NCI-H2171 (cell line): ENCODE measurements at regions not wholly inside any gene's neighbourhood (a gene's known extent, or its start where the extent isn't known, plus 50 kb on each side); places are given as distances from the start of the nearest gene placed in this dataset.
"Not testable (repeated sequence)": the region's sequence is repeated elsewhere in the genome, so short reads cannot be mapped to it uniquely, and the experiment has no call there.

Experiments used
- DNase-seq: peaks from one replicate; lab custom pipeline; 2025; lab: John Stamatoyannopoulos, UW

GRCh38 chr18:25560369-25560768 lies 208.4 kb upstream of the ZNF521 start:
- no peak for DNase-seq

GRCh38 chr18:25557011-25557410 lies 205.0 kb upstream of the ZNF521 start:
- DNase-seq: no peak

DNA sequence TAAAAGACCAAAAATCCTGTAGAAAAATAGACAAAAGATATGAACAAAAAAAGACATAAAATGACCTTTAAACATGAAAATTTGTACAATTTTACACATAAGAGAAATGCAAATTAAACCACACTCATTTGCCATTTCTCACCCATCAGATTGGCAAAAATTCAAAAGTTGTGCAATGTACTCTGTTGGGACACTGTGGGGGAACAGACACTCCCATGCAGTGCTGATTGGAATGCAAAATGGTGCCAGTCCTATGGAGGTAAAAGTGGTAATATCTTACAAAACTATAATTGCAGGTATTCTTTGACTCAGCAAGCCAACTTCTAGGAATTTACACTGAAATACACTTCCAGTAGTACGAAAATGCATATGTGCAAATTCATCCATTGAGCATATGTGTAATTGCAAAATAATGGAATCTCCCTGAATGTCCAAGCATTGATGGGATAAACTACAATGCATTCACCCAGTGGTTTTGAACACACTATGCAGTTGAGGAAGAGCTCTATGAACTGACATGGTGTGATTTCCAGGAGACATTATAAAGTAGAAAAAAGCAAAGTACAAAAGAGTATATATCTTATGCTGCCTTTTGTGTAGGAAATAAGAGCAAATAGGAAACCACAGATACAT lies 201.8 kb upstream of the ZNF521 start:
- no peak for DNase-seq

DNA sequence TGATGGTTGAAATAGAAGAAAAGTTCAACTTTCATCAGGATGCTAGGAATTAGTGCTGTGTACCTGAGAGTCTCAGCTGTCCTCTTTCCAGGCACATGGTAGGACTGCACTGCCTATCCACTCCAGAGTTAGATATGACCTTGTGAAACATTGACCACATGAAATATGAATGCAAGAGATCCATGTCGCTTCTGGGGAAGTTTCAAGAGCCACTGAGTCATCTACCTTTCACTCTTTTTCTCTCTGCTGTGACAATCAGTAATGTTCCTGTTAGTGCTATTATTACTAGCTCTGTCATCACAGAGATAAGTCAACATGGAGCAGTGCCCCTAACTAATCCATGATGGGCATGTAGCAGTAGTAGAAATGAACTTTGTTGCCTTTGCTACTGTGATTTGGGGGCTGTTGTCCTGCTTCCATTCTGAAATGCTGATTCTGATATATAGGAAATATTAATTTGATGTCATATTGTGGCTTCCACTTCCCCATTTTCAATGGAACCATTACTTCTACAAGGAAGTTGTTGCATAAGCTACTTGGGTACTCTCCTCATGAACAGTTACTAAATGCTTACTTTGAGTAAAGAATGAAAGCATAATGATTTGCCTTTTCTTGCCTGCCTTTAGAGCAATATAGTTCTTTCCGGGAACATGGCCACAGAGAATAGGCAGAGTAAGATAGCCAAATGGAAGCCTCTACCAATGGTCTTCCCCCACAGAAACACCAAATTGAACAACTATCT lies 192.8 kb upstream of the ZNF521 start:
- no peak for DNase-seq

- DNase-seq: no peak
Measured at GRCh38 chr18:25538175-25538922, 186.4 kb upstream of the ZNF521 start.

GRCh38 chr18:25535495-25535894 lies 183.5 kb upstream of the ZNF521 start:
- DNase-seq: no peak

- no peak for DNase-seq
Measured at GRCh38 chr18:25534401-25534800, 182.4 kb upstream of the ZNF521 start.

DNA sequence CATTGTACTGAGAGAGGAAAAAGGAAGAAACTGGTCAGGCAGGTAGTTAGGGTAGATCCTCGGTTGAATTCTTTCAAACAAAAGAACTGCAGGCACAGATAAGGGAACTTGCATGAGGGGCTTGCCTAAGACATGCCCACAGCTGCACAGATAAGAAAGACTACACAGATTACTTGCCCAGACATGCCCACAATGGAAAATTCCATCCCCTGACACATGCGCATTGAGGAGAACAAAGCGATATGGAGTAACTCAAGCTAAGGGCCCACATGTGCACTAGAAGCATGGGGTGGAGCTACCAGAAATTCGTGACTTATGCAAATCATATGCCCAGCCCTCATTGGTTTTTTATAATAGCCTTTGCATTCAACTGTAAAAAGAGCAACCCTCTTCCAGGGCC lies 181.3 kb upstream of the ZNF521 start:
- peak; percentile 16 for DNase-seq

DNA sequence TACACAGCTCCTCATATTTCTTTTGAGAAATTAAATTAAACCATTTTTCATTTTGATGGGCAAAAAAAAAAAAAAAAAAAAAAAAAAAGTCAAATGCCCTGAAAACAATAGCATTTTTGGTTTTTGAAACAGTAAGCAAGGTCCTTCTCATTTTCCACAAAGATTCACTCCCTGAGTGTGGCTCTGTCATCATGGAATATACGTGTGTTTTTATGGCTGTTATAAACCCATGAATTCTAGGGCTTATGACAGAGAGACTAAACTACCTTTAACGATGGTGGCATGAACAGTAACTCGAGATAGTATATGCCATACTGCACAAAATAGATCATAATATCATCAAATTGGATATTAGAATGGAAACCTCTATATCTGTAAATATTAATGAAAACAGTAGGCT lies 179.2 kb upstream of the ZNF521 start:
- no peak for DNase-seq

DNA sequence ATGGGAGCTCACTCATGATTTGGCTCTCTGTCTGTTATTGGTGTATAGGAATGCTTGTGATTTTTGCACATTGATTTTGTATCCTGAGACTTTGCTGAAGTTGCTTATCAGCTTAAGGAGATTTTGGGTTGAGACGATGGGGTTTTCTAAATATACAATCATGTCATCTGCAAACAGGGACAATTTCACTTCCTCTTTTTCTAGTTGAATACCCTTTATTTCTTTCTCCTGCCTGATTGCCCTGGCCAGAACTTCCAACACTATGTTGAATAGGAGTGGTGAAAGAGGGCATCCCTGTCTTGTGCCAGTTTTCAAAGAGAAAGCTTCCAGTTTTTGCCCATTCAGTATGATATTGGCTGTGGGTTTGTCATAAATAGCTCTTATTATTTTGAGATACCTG lies 173.8 kb upstream of the ZNF521 start:
- not testable (repeated sequence) for DNase-seq

- no peak for DNase-seq
Measured at GRCh38 chr18:25518716-25519053, 166.7 kb upstream of the ZNF521 start.

GRCh38 chr18:25517881-25518715 lies 166.1 kb upstream of the ZNF521 start:
- DNase-seq: no peak

GRCh38 chr18:25516747-25517498 lies 165.0 kb upstream of the ZNF521 start:
- peak; percentile 58 for DNase-seq

GRCh38 chr18:25516121-25516520 lies 164.2 kb upstream of the ZNF521 start:
- DNase-seq: no peak

- no peak for DNase-seq
Measured at GRCh38 chr18:25510096-25510495, 158.1 kb upstream of the ZNF521 start.

- peak; percentile 6 for DNase-seq
Measured at GRCh38 chr18:25503567-25504081, 151.7 kb upstream of the ZNF521 start.

DNA sequence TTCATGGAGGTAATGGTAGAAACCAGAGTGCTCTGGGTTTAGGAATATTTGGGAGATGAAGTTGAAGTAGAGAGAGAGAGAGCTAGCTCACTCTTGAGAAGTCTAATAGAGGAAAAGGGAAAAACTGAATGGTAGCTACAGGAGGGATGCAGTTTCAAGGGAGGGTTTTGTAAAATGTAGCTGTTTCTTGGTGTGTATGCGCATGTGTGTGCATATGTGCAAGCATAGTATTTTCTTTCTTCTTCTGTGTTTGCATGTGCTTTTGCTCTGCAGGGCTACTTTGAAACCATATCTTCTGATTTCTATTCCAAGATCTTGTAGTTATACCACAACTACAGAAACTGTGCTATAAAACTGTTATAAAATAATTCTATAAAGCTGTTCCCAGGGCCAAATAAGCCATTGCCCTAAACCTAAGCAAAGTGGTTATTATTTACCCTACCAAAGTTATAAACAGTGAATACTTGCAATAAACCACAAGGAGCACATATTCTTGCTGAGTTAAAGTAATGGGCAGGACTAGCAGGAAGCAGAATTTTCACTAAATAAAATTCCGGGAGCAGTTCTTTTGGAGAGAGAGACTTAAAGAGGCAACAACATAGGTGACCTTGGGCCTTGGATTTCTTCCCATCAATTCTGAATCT lies 145.3 kb upstream of the ZNF521 start:
- no peak for DNase-seq

GRCh38 chr18:25496544-25496943 lies 144.6 kb upstream of the ZNF521 start:
- DNase-seq: no peak

DNA sequence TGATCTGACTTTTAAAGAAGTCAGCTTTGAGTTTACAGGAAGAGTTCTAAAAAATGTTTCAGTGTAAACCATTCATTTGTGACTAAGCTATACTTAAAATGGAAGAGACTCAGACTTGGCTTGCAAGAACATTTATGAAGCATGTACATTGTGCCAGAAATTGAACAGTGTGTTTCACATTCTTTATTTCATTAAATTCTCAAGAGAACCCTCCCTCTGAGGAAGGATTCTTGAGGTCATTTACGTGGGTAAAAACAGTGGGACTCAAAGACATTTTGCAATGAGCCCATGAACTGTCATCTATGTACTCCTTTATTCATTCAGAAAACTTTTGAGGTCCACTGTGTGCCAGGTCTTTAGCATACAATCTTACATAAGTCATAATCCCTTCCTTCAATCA lies 143.6 kb upstream of the ZNF521 start:
- DNase-seq: no peak

GRCh38 chr18:25494888-25495287 lies 142.9 kb upstream of the ZNF521 start:
- DNase-seq: no peak

DNA sequence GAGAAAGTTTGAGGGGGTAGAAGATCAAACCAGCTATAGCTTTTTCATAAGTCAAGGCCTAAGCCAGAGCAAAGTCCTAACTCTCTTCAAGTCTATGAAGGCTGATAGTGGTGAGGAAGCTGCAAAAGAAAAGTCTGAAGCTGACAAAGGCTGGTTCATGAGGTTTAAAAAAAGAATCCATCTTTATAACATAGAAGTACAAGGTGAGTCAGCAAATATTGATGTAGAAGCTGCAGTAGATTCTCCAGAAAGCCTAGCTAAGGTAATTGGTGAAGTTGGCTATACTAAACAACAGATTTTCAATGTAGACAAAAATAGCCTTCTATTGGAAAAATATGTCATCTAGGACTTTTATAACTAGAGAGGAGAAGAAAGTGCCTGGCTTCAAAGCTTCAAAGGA lies 141.4 kb upstream of the ZNF521 start:
- no peak for DNase-seq
